GM12891 (cell line): ENCODE measurements at regions not wholly inside any gene's neighbourhood (a gene's known extent, or its start where the extent isn't known, plus 50 kb on each side); places are given as distances from the start of the nearest gene placed in this dataset.
"Not testable (repeated sequence)": the region's sequence is repeated elsewhere in the genome, so short reads cannot be mapped to it uniquely, and the experiment has no call there.

Experiments
- DNase-seq: peaks from one replicate; pipeline ENCODE4 v3.0.0; 2011; ENCODE audit warnings: low spot score; ENCODE audit not compliant: insufficient read length
- FAIRE-seq: peaks from 2 replicates; lab custom pipeline; 2011; peaks lifted over from hg19 to GRCh38; lab: Jason Lieb, UNC
- PAX5 ChIP-seq: IDR thresholded peaks from 2 replicates; pipeline ENCODE4 v1.6.1; 2011; ENCODE audit warnings: low read length, moderate library complexity, mild to moderate bottlenecking; ENCODE audit not compliant: insufficient read depth, severe bottlenecking
- POLR2A ChIP-seq: IDR thresholded peaks from 2 replicates; pipeline ENCODE4 v1.6.1; 2011; ENCODE audit warnings: low read depth, low read length, control low read depth
- POLR2AphosphoS5 ChIP-seq: IDR thresholded peaks from 2 replicates; pipeline ENCODE4 v1.6.1; 2011; ENCODE audit warnings: low read depth, low read length, control low read depth
- POU2F2 ChIP-seq: IDR thresholded peaks from 2 replicates; pipeline ENCODE4 v1.6.1; 2011; ENCODE audit warnings: low read depth, mild to moderate bottlenecking, control low read depth, low read length, moderate library complexity
- SPI1 ChIP-seq: IDR thresholded peaks from 2 replicates; pipeline ENCODE4 v1.6.1; 2011; ENCODE audit warnings: low read depth, low read length, control low read depth
- TAF1 ChIP-seq: IDR thresholded peaks from 2 replicates; pipeline ENCODE4 v1.6.1; 2011; ENCODE audit warnings: low read depth, low read length, control low read depth

GRCh38 chr16:58913456-58913855 lies 179.3 kb upstream of the GOT2 start:
- FAIRE-seq = no peak
- no peak for TF ChIP-seq POLR2AphosphoS5
- no peak for TF ChIP-seq TAF1
- TF ChIP-seq PAX5 = no peak
- TF ChIP-seq SPI1 = no peak
- no peak for TF ChIP-seq POLR2A
- TF ChIP-seq POU2F2 = no peak
- DNase-seq = no peak

GRCh38 chr16:58912571-58912970 lies 178.5 kb upstream of the GOT2 start:
- no peak for DNase-seq
- FAIRE-seq = no peak

GRCh38 chr16:58906981-58907715 lies 173.0 kb upstream of the GOT2 start:
- no peak for DNase-seq
- FAIRE-seq = no peak
- no peak for TF ChIP-seq SPI1
- no peak for TF ChIP-seq POLR2A
- TF ChIP-seq POU2F2 = no peak
- no peak for TF ChIP-seq TAF1
- TF ChIP-seq PAX5 = no peak
- no peak for TF ChIP-seq POLR2AphosphoS5

More at GRCh38 chr16:58912571-58912970, 178.5 kb upstream of the GOT2 start:
- TF ChIP-seq SPI1 = no peak
- no peak for TF ChIP-seq PAX5
- no peak for TF ChIP-seq POLR2AphosphoS5

GRCh38 chr16:58904291-58904690 lies 170.2 kb upstream of the GOT2 start:
- no peak for TF ChIP-seq SPI1
- no peak for TF ChIP-seq POLR2AphosphoS5
- no peak for TF ChIP-seq POLR2A
- no peak for FAIRE-seq
- no peak for DNase-seq

GRCh38 chr16:58889516-58889915 lies 155.4 kb upstream of the GOT2 start:
- FAIRE-seq = no peak

GRCh38 chr16:58885528-58886170 lies 151.5 kb upstream of the GOT2 start:
- FAIRE-seq = no peak
- TF ChIP-seq SPI1 = no peak
- no peak for TF ChIP-seq PAX5
- no peak for TF ChIP-seq TAF1
- no peak for TF ChIP-seq POU2F2
- no peak for TF ChIP-seq POLR2AphosphoS5
- no peak for TF ChIP-seq POLR2A
- no peak for DNase-seq

More at GRCh38 chr16:58889516-58889915, 155.4 kb upstream of the GOT2 start:
- DNase-seq = no peak
- TF ChIP-seq POLR2A = no peak
- no peak for TF ChIP-seq POU2F2
- no peak for TF ChIP-seq PAX5
- TF ChIP-seq SPI1 = no peak
- TF ChIP-seq POLR2AphosphoS5 = no peak
- TF ChIP-seq TAF1 = no peak

GRCh38 chr16:58884141-58884540 lies 150.0 kb upstream of the GOT2 start:
- no peak for TF ChIP-seq POLR2AphosphoS5
- no peak for TF ChIP-seq POU2F2
- TF ChIP-seq PAX5 = no peak
- TF ChIP-seq SPI1 = no peak
- no peak for TF ChIP-seq TAF1
- no peak for TF ChIP-seq POLR2A
- DNase-seq (no peak), FAIRE-seq (no peak)

- no peak for DNase-seq
These were observed 149.0 kb upstream of the GOT2 start for GRCh38 chr16:58883131-58883530.

GRCh38 chr16:58882292-58882691 lies 148.2 kb upstream of the GOT2 start:
- TF ChIP-seq SPI1 (peak; percentile 44; the same call in 1 of the 2 replicates), POLR2A (no peak)

More at GRCh38 chr16:58883131-58883530, 149.0 kb upstream of the GOT2 start:
- FAIRE-seq = no peak
- no peak for TF ChIP-seq POU2F2
- TF ChIP-seq PAX5 = no peak
- TF ChIP-seq POLR2A = no peak
- TF ChIP-seq POLR2AphosphoS5 = no peak
- no peak for TF ChIP-seq SPI1
- no peak for TF ChIP-seq TAF1

GRCh38 chr16:58878641-58879040 lies 144.5 kb upstream of the GOT2 start:
- DNase-seq, FAIRE-seq: not testable (repeated sequence)

More at GRCh38 chr16:58882292-58882691, 148.2 kb upstream of the GOT2 start:
- DNase-seq (peak; percentile 18), FAIRE-seq (peak; percentile 85)
